ENCODE measurements at regions not wholly inside any gene's neighbourhood (a gene's known extent, or its start where the extent isn't known, plus 50 kb on each side); places are given as distances from the start of the nearest gene placed in this dataset.
"Not testable (repeated sequence)": the region's sequence is repeated elsewhere in the genome, so short reads cannot be mapped to it uniquely, and the experiment has no call there.

DNA sequence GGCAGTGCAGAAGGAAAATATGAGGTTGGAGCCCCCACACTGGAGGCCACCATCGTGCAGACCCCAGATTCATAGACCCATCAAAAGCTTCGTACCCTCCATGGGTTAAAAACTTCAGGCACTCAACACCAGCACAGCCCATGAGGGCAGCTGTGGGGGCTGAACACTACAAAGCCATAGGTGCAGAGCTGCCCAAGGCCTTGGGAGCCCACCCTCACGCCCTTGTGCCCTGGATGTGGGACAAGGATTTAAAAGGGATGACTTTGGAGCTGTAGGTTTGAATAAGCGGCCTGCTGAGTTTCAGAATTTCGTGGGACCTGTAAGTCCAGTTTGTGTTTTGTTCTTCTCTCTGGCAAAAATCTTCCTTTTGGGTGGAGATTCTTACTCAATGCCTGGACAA, 747.6 kb downstream of the SPATA31A6 start:
- DNase-seq (ENCODE audit: low spot score); in situ Hi-C loops (cut with MboI; ENCODE audit: low pct_unique_long_range_greater_than_20kb, low sequenced_read_pairs, unreplicated experiment): not testable (repeated sequence)

DNA sequence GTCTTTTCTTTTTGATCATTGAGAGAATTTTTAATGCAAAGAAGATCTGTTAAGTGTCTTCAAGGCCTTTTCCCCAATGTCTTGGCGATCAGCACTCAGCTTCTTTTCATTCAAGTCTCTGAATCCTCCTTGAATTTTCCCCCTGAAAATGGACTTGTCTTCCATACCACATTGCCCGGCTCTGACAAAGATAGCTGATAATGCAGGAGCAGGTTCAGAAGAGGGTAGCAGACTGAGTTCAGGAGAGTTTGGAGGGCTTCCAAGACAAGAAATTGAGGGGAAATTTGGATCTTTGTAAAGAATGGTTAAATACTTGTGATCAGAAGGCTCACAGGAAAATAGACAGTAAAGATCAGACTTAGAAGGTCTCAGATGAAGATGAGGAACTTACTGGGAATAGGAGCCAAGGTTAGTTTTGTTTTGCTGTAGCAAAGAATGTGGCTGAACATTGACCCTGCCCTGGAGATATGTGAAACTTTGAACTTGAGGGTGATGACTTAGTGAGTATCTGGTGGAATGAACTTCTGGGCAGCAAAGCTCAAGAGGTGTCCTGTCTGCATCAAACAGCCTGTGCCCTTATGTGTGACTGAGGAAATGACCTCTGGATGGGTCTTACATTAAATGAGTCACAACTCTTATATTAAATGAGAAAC, 754.2 kb downstream of the SPATA31A6 start:
- in situ Hi-C loops (cut with MboI; ENCODE audit: low pct_unique_long_range_greater_than_20kb, low sequenced_read_pairs, unreplicated experiment); DNase-seq (ENCODE audit: low spot score): not testable (repeated sequence)

DNA sequence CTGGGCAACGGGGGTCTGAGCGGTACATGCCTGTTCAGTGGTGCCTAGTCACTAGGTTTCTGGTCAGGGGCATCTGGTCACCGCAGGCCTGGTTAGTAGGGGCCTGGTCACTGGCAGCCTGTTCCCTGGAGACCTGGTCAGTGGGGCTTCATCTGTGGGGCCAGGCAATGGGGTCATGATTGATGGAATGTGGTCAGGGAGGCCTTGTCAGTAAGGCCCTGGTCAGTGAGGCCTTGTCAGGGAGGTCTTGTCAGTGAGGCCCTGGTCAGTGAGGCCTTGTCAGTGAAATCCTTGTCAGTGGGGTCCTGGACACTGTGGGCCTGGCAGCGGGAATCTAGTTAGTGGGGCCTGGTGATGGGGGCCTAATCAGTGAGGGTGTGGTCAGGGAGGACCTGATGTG, 763.6 kb downstream of the SPATA31A6 start:
- DNase-seq (ENCODE audit: low spot score); in situ Hi-C loops (cut with MboI; ENCODE audit: low pct_unique_long_range_greater_than_20kb, low sequenced_read_pairs, unreplicated experiment): not testable (repeated sequence)

DNA sequence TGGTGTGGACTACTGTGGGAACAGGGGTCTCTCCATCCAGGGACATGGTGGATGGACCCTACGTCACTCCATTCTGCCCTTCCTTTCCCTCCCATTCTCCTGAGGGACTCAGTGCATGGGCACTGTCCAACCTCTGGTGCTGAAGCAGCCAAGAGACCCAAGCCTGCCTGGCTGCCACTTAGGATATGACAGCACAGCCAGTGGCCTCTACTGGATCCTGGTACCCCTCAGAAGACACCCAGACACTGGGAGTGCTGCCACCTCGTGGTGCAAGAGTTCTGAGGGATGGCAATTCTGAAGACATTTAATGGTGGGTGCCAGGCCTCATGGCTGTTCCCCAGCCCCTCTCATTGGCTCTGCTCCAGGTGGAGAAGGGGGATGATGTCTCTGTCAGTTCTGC, 767.8 kb downstream of the SPATA31A6 start:
- DNase-seq (ENCODE audit: low spot score); in situ Hi-C loops (cut with MboI; ENCODE audit: low pct_unique_long_range_greater_than_20kb, low sequenced_read_pairs, unreplicated experiment): not testable (repeated sequence)
- TF ChIP-seq, protein P1, sequence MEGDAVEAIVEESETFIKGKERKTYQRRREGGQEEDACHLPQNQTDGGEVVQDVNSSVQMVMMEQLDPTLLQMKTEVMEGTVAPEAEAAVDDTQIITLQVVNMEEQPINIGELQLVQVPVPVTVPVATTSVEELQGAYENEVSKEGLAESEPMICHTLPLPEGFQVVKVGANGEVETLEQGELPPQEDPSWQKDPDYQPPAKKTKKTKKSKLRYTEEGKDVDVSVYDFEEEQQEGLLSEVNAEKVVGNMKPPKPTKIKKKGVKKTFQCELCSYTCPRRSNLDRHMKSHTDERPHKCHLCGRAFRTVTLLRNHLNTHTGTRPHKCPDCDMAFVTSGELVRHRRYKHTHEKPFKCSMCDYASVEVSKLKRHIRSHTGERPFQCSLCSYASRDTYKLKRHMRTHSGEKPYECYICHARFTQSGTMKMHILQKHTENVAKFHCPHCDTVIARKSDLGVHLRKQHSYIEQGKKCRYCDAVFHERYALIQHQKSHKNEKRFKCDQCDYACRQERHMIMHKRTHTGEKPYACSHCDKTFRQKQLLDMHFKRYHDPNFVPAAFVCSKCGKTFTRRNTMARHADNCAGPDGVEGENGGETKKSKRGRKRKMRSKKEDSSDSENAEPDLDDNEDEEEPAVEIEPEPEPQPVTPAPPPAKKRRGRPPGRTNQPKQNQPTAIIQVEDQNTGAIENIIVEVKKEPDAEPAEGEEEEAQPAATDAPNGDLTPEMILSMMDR (IDR thresholded peaks at IDR 0.05; ENCODE audit: extremely low read depth, insufficient read depth, missing control alignments) = peak; percentile 6

DNA sequence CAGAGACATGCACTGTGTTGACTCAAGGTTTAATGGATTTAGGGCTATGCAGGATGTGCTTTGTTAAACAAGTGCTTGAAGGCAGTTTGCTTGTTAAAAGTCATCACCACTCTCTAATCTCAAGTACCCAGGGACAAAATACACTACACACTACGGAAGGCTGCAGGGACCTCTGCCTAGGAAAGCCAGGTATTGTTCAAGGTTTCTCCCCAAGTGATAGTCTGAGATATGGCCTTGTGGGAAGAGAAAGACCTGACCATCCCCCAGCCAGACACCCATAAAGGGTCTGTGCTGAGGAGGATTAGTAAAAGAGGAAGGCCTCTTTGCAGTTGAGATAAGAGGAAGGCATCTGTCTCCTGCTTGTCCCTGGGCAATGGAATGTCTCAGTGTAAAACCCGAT, 781.7 kb downstream of the SPATA31A6 start:
- DNase-seq (ENCODE audit: low spot score); in situ Hi-C loops (cut with MboI; ENCODE audit: low pct_unique_long_range_greater_than_20kb, low sequenced_read_pairs, unreplicated experiment): not testable (repeated sequence)

DNA sequence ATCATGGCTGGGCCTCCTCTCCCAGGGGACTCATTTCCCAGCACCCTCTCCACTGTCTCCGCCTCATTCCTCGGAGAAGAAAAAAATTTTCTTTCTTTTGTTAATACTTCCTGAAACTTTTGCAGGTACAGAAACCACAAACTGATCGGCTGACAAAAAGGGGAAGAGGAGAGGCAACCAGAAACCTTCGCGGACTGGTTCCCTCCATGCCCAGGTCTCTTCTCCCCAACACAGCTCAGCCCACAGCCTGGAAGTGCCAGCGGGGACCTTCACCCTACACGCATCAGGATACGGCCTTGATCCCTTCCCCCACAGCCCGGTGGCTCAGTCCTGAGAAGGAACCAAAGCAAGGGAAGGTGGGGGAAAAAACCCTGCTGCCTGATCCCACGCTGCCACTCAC, 788.4 kb downstream of the SPATA31A6 start:
- in situ Hi-C loops (cut with MboI; ENCODE audit: low pct_unique_long_range_greater_than_20kb, low sequenced_read_pairs, unreplicated experiment); DNase-seq (ENCODE audit: low spot score): not testable (repeated sequence)

DNA sequence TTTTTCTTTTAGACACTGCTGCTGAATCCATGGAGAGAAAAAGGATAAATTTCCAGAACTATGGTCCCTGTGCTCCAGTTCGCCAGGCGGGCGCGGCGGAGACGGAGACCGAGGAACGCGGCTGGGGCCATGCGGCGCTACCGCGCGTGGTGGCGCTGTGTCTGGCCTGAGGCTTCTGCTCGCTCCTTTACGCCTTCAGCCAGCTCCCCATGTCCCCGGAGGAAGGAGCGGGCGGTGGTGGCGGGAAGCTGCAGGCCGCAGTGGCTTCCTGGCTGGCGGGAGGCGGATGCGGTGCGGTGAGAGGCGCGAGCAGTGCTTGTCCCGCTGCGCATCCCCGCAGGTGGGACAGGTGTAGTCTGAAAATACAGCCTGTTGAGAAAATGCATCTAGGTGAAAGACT, 791.3 kb downstream of the SPATA31A6 start:
- in situ Hi-C loops (cut with MboI; ENCODE audit: low pct_unique_long_range_greater_than_20kb, low sequenced_read_pairs, unreplicated experiment); DNase-seq (ENCODE audit: low spot score): not testable (repeated sequence)

DNA sequence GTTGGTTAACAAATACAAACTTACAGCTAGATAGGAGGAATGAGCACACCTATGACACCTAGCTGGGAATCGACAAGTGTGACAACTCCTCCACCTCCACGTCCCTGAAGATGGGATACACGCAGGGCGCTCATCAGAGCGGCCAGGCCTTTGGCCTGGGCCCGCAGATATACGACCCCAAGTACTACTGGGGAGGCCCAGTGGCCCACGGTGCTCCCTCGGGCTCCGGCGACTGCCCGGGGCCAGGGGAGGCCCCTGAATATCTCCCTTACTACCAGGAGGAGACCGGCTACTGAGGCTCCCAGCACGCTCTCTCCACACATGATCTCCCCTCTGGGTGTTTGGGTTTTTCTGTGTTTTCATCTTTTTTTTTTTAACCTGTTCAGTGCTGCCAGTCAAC, 801.3 kb downstream of the SPATA31A6 start:
- in situ Hi-C loops (cut with MboI; ENCODE audit: low pct_unique_long_range_greater_than_20kb, low sequenced_read_pairs, unreplicated experiment); DNase-seq (ENCODE audit: low spot score): not testable (repeated sequence)

Data from GM13977 (cell line).